GM12892 (cell line): ENCODE measurements at regions not wholly inside any gene's neighbourhood (a gene's known extent, or its start where the extent isn't known, plus 50 kb on each side); places are given as distances from the start of the nearest gene placed in this dataset.

Source experiments
- POLR2A ChIP-seq: IDR thresholded peaks from 2 replicates; pipeline ENCODE4 v1.6.1; 2011; ENCODE audit warnings: low read depth, low read length, control low read depth
- POLR2AphosphoS5 ChIP-seq: IDR thresholded peaks from 2 replicates; pipeline ENCODE4 v1.6.1; 2011; ENCODE audit warnings: low read depth, low read length, control low read depth
- TAF1 ChIP-seq: IDR thresholded peaks from 2 replicates; pipeline ENCODE4 v1.6.1; 2011; ENCODE audit warnings: low read depth, mild to moderate bottlenecking, control low read depth, low read length, borderline replicate concordance

DNA sequence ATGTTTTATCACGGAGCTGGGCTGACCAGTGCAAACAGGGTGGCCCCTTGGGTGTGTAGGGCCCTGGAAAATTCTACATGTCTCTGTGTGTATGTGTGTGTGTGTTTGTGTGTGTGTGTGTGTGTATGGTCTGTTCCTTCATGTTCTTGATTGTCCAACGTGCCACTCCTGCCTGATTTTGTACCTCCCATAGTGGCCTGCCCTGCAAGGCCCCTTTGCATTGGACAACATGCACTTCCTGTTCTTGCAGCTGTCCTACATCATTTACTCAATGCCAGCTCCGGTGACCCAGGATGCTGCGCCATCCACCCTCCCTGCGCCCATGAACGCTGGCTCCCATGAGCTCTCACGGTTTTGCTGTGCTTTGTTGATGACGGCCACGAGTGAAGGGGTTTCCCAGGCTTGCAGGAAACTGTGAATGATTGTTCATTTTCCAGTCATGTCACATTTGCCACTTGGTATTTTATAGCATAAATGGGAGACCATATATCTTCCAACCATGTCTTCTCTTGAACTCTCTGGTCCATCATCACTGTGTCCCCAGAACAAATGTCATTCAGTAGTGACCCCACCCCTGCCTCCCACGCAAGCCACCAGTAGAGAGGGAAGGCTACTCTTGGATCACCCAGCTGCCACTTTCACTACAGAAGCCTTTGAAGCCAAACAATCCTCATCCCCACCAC lies 69.7 kb upstream of the NCK2 start:
- TF ChIP-seq POLR2A (no peak), POLR2AphosphoS5 (no peak), TAF1 (no peak)
